OCI-LY7 (cell line): ENCODE measurements at regions not wholly inside any gene's neighbourhood (a gene's known extent, or its start where the extent isn't known, plus 50 kb on each side); places are given as distances from the start of the nearest gene placed in this dataset.

Experiments
- BruUV-seq: library from RNA; stranded (reverse); fragments of 400-500 nt; replicated peaks from 2 replicates; lab custom pipeline; 2021; lab: Mats Ljungman, UMichigan
- CTCF ChIA-PET: fragments of 300-600 bp; sonication (Branson Sonifier 250); formaldehyde crosslinking; loops from one replicate; lab custom pipeline; 2022; ENCODE audit warnings: antibody characterized with exemption; ENCODE audit not compliant: unreplicated experiment; lab: Charles Lee
- POLR2A ChIA-PET: fragments of 300-600 bp; sonication (Branson Sonifier 250); formaldehyde crosslinking; loops from one replicate; lab custom pipeline; 2022; ENCODE audit warnings: antibody characterized with exemption; lab: Charles Lee
- DNase-seq: peaks from one replicate; pipeline ENCODE4 v3.0.0-alpha.2; 2015; ENCODE audit warnings: low spot score
- H2AFZ ChIP-seq: fragments of 200-600 bp; sonication (generic), shearing (Covaris generic); 2 replicates; pipeline ENCODE4 v1.6.1; 2014; ENCODE audit warnings: mild to moderate bottlenecking, antibody characterized with exemption, low read length, moderate library complexity
- H3K27ac ChIP-seq: fragments of 200-600 bp; sonication (generic); 2 replicates; pipeline ENCODE4 v1.5.1; 2014; ENCODE audit warnings: mixed run types, low read depth, mild to moderate bottlenecking, moderate library complexity, low read length, inconsistent platforms; ENCODE audit not compliant: poor library complexity, severe bottlenecking
- H3K36me3 ChIP-seq: fragments of 200-600 bp; sonication (generic); 2 replicates; pipeline ENCODE4 v1.6.1; 2014; ENCODE audit warnings: mild to moderate bottlenecking, antibody characterized with exemption, low read length, moderate library complexity, mixed read lengths; ENCODE audit not compliant: insufficient read depth
- H3K4me1 ChIP-seq: fragments of 200-600 bp; sonication (generic); 2 replicates; pipeline ENCODE4 v1.5.1; 2014; ENCODE audit warnings: mild to moderate bottlenecking, low read length; ENCODE audit not compliant: insufficient read depth, poor library complexity, severe bottlenecking
- H3K4me2 ChIP-seq: fragments of 200-600 bp; sonication (generic); 2 replicates; pipeline ENCODE4 v1.6.1; 2014; ENCODE audit warnings: mild to moderate bottlenecking, low read length
- H3K4me3 ChIP-seq: fragments of 200-600 bp; sonication (generic); 2 replicates; pipeline ENCODE4 v1.5.1; 2014; ENCODE audit warnings: mild to moderate bottlenecking, low read depth, low read length; ENCODE audit not compliant: poor library complexity, severe bottlenecking
- H3K79me2 ChIP-seq: fragments of 200-600 bp; sonication (generic); 2 replicates; pipeline ENCODE4 v1.6.1; 2016; ENCODE audit warnings: low read depth, mild to moderate bottlenecking, low read length, moderate library complexity, mixed read lengths; ENCODE audit not compliant: insufficient read depth
- H3K9me2 ChIP-seq: fragments of 200-600 bp; sonication (generic); 2 replicates; pipeline ENCODE4 v1.6.1; 2016; ENCODE audit warnings: mild to moderate bottlenecking, low read length, mixed read lengths; ENCODE audit not compliant: insufficient read depth
- H3K9me3 ChIP-seq: fragments of 200-600 bp; sonication (generic); 2 replicates; pipeline ENCODE4 v1.6.1; 2014; ENCODE audit warnings: mild to moderate bottlenecking, mixed run types, low read length, mixed read lengths
- H4K20me1 ChIP-seq: fragments of 200-600 bp; sonication (generic); 2 replicates; pipeline ENCODE4 v1.6.1; 2014; ENCODE audit warnings: mild to moderate bottlenecking, antibody characterized with exemption, low read length, moderate library complexity, mixed read lengths; ENCODE audit not compliant: insufficient read depth
- CTCF ChIP-seq: fragments of 200-600 bp; sonication (generic); conservative IDR thresholded peaks from 2 replicates; pipeline ENCODE4 v1.5.1; 2014; ENCODE audit warnings: mild to moderate bottlenecking, antibody characterized with exemption, low read length, moderate library complexity, mixed read lengths
- EZH2phosphoT487 ChIP-seq: fragments of 200-600 bp; sonication (generic); IDR thresholded peaks from 2 replicates; pipeline ENCODE4 v1.6.1; 2018; ENCODE audit warnings: low read depth, borderline replicate concordance, mild to moderate bottlenecking, mixed run types, antibody characterized with exemption, low read length, moderate library complexity, mixed read lengths
- intact Hi-C: fragments of 100-400 bp; cut with micrococcal nuclease; formaldehyde crosslinking; loops from one replicate; pipeline ENCODE4 v1.10.0; 2022; ENCODE audit not compliant: unreplicated experiment

DNA sequence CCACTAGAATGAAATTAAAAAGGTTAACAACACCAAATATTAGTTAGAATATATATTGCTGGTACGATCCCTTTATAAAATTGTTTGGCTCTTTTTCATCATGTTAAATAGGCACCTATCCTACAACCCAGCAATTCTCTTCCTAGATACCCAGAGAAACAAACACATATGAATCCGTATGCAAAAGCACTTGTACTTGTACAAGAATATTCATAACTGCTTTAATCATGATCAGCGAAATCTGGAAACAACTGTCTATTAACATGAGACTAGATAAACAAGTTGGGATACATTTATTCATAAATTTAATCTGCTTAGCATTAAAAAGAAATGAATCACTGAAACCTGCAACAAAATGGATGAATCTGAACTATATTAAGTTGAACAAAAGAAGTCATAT lies 113.7 kb upstream of the MAP1B start:
- H3K79me2 ChIP-seq, result no peaks in the 10 kb centered on the region
- H2AFZ ChIP-seq, result no peak overlapping the region
- no TSS peak for BruUV-seq
- POLR2A ChIA-PET, result no interaction called here
- H3K27ac ChIP-seq, result no peak overlapping the region
- no peak for DNase-seq
- no peaks in the 10 kb centered on the region for H3K9me2 ChIP-seq
- H3K4me1 ChIP-seq, result no peaks in the 10 kb centered on the region
- no peaks in the 10 kb centered on the region for H4K20me1 ChIP-seq
- H3K4me2 ChIP-seq, result no peak overlapping the region
- TF ChIP-seq EZH2phosphoT487 (no peak), CTCF (no peak)
- CTCF ChIA-PET, result no interaction called here
- H3K9me3 ChIP-seq, result no peaks in the 10 kb centered on the region
- no peaks in the 10 kb centered on the region for H3K36me3 ChIP-seq
- no peak overlapping the region for H3K4me3 ChIP-seq
- intact Hi-C loops, result no loop called here

GRCh38 chr5:71996789-71997188 lies 110.5 kb upstream of the MAP1B start:
- Histone ChIP-seq H3K36me3 (no peaks in the 10 kb centered on the region), H3K27ac (no peak overlapping the region), H3K79me2 (no peaks in the 10 kb centered on the region), H3K4me3 (no peak overlapping the region), H4K20me1 (no peaks in the 10 kb centered on the region), H2AFZ (no peak overlapping the region), H3K9me3 (no peaks in the 10 kb centered on the region), H3K4me1 (no peaks in the 10 kb centered on the region), H3K4me2 (no peak overlapping the region), H3K9me2 (no peaks in the 10 kb centered on the region)
- no TSS peak for BruUV-seq
- TF ChIP-seq EZH2phosphoT487 (no peak), CTCF (no peak)
- no peak for DNase-seq
- ChIA-PET CTCF (no interaction called here), POLR2A (no interaction called here)
- intact Hi-C loops, result no loop called here

GRCh38 chr5:71998746-71999145 lies 108.5 kb upstream of the MAP1B start:
- TF ChIP-seq EZH2phosphoT487, result no peak
- no peak for TF ChIP-seq CTCF
- ChIA-PET CTCF (no interaction called here), POLR2A (no interaction called here)
- no peak overlapping the region for H3K27ac ChIP-seq
- no peak overlapping the region for H3K4me2 ChIP-seq
- BruUV-seq, result no TSS peak
- intact Hi-C loops, result no loop called here
- no peak for DNase-seq
- H3K4me3 ChIP-seq, result no peak overlapping the region
- H3K36me3 ChIP-seq, result no peaks in the 10 kb centered on the region
- no peaks in the 10 kb centered on the region for H3K9me3 ChIP-seq
- H2AFZ ChIP-seq, result no peak overlapping the region
- H3K4me1 ChIP-seq, result no peaks in the 10 kb centered on the region
- H3K79me2 ChIP-seq, result no peaks in the 10 kb centered on the region
- H4K20me1 ChIP-seq, result no peaks in the 10 kb centered on the region
- no peaks in the 10 kb centered on the region for H3K9me2 ChIP-seq
